Fibroblast of skin of left biceps (primary cell): ENCODE measurements at regions not wholly inside any gene's neighbourhood (a gene's known extent, or its start where the extent isn't known, plus 50 kb on each side); places are given as distances from the start of the nearest gene placed in this dataset.
A peak's percentile ranks its signal among the peaks of the same experiment; 100 is the strongest.
"Not testable (repeated sequence)": the region's sequence is repeated elsewhere in the genome, so short reads cannot be mapped to it uniquely, and the experiment has no call there.

Source experiments
- DNase-seq, 2 experiments: peaks; one replicate each; pipeline ENCODE4 v3.0.0-alpha.2; 2013; ENCODE audit warnings: low read depth in 2 of 2

- DNase-seq: no peak
Measured at GRCh38 chr6:22095836-22096235, 201.0 kb downstream of the PRL start.

GRCh38 chr6:22098601-22099031, 198.2 kb downstream of the PRL start:
- DNase-seq: no peak

GRCh38 chr6:22099231-22099630, 197.6 kb downstream of the PRL start:
- no peak for DNase-seq

- DNase-seq: no peak
Measured at GRCh38 chr6:22099923-22100322, 196.9 kb downstream of the PRL start.

- no peak for DNase-seq
Measured at GRCh38 chr6:22101163-22101562, 195.7 kb downstream of the PRL start.

GRCh38 chr6:22102671-22103070, 194.2 kb downstream of the PRL start:
- no peak for DNase-seq

GRCh38 chr6:22106451-22106850, 190.4 kb downstream of the PRL start:
- DNase-seq: no peak

GRCh38 chr6:22106961-22107360, 189.9 kb downstream of the PRL start:
- DNase-seq: no peak

GRCh38 chr6:22108199-22108598, 188.6 kb downstream of the PRL start:
- DNase-seq: no peak

GRCh38 chr6:22110061-22110460, 186.8 kb downstream of the PRL start:
- no peak for DNase-seq

GRCh38 chr6:22112461-22112860, 184.4 kb downstream of the PRL start:
- DNase-seq: no peak

GRCh38 chr6:22113026-22113766, 183.6 kb downstream of the PRL start:
- peak; percentile 75 to 76 for DNase-seq

GRCh38 chr6:22115559-22115958, 181.3 kb downstream of the PRL start:
- DNase-seq: no peak

- no peak for DNase-seq
Measured at GRCh38 chr6:22117631-22118030, 179.2 kb downstream of the PRL start.

- DNase-seq: no peak
Measured at GRCh38 chr6:22119500-22119899, 177.3 kb downstream of the PRL start.

- no peak for DNase-seq
Measured at GRCh38 chr6:22124756-22125155, 172.1 kb downstream of the PRL start.

GRCh38 chr6:22126910-22127309, 169.9 kb downstream of the PRL start:
- no peak for DNase-seq

GRCh38 chr6:22129751-22130150, 167.1 kb downstream of the PRL start:
- no peak for DNase-seq

GRCh38 chr6:22132656-22133055, 164.2 kb downstream of the PRL start:
- DNase-seq: no peak

GRCh38 chr6:22133357-22133756, 163.5 kb downstream of the PRL start:
- no peak for DNase-seq

GRCh38 chr6:22134308-22134707, 162.5 kb downstream of the PRL start:
- no peak for DNase-seq

- no peak for DNase-seq
Measured at GRCh38 chr6:22135395-22135794, 161.4 kb downstream of the PRL start.

GRCh38 chr6:22140736-22141135, 156.1 kb downstream of the PRL start:
- DNase-seq: not testable (repeated sequence)

- no peak for DNase-seq
Measured at GRCh38 chr6:22141241-22141745, 155.5 kb downstream of the PRL start.
